GM12872 (cell line): ENCODE measurements at regions not wholly inside any gene's neighbourhood (a gene's known extent, or its start where the extent isn't known, plus 50 kb on each side); places are given as distances from the start of the nearest gene placed in this dataset.

Source experiments
- TF ChIP-seq, protein P1 (sequence below): IDR thresholded peaks from 3 replicates; pipeline ENCODE4 v1.5.1; 2011; ENCODE audit warnings: low read depth, mild to moderate bottlenecking, low read length, moderate library complexity; ENCODE audit not compliant: insufficient read depth

DNA sequence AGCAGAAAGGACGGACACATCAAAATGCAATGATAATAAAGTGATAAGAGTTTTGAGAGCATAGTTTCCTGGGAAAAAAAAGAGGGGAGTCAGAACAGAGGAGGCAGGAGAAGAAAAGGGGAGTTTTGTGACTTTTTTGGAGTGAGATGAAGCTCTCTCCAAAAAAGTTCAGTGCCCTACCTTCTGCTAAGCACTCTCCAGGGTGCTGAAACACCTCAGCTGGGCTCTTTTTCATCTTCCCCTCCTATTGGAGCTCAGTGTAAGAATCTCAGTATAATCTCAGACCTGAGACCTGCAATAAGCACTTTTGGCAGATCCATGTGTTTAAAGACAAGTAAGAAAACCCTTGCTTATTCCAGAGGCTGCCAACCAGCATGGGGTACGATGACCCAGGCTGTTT, 58.9 kb upstream of the SRRM4 start:
- TF ChIP-seq, protein P1, sequence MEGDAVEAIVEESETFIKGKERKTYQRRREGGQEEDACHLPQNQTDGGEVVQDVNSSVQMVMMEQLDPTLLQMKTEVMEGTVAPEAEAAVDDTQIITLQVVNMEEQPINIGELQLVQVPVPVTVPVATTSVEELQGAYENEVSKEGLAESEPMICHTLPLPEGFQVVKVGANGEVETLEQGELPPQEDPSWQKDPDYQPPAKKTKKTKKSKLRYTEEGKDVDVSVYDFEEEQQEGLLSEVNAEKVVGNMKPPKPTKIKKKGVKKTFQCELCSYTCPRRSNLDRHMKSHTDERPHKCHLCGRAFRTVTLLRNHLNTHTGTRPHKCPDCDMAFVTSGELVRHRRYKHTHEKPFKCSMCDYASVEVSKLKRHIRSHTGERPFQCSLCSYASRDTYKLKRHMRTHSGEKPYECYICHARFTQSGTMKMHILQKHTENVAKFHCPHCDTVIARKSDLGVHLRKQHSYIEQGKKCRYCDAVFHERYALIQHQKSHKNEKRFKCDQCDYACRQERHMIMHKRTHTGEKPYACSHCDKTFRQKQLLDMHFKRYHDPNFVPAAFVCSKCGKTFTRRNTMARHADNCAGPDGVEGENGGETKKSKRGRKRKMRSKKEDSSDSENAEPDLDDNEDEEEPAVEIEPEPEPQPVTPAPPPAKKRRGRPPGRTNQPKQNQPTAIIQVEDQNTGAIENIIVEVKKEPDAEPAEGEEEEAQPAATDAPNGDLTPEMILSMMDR = no peak

DNA sequence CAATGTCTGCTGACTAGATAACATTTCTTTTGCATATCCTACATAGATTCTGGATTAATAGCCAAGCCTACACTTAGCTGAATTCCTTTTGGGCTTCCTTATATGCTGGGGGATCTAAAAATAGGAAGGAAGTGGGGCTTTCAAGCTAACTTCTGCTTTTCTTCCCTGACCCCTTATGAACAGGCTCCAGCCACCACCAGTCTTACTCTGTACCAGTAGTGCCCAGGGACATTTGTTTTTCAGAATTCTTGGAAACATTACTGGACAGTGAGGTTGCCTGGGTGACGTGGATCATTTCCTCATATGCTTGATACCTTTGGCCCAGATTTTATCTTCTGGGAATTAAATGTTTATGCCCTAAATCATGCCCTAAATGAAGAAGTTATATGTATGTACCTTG, 55.9 kb upstream of the SRRM4 start:
- TF ChIP-seq, protein P1 = no peak

DNA sequence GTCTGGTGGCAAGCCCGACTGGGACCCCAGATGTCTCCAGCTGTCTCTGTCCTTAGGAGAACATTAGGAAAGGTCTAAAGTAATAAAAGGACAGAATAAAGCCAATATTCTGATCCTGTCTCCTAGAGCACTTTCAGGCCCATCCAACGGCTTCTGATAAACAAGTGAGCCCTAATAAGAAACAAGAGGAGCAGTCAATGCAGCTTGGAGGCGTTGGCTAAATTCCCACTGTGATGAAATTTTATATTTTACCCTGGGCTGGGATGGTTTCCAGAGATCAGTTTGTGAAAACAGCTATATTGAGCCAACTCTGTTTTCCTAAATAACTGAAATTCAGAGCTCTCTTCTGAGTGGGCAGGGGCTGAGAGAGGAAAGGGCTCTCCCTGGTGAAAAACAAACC, 55.5 kb upstream of the SRRM4 start:
- TF ChIP-seq, protein P1 = no peak
